IMR-90 (cell line): ENCODE measurements at regions not wholly inside any gene's neighbourhood (a gene's known extent, or its start where the extent isn't known, plus 50 kb on each side); places are given as distances from the start of the nearest gene placed in this dataset.

Experiments
- ATAC-seq: fragments of 200-7000 bp; cut with Tn5 transposase; 2 replicates; pipeline ENCODE4 v1.9.1; 2020; ENCODE audit warnings: low read depth, mild to moderate bottlenecking, moderate library complexity
- BruUV-seq: library from RNA; stranded (reverse); fragments of 400-500 nt; replicated peaks from 2 replicates; lab custom pipeline; 2021; lab: Mats Ljungman, UMichigan
- CTCF ChIA-PET: fragments of 300-600 bp; formaldehyde crosslinking; extraction: SDS; loops from one replicate; lab custom pipeline; 2021; ENCODE audit warnings: antibody characterized with exemption; lab: Yijun Ruan, JAX
- POLR2A ChIA-PET: fragments of 300-600 bp; sonication (Branson Sonifier 250); formaldehyde crosslinking; loops from one replicate; lab custom pipeline; 2022; ENCODE audit warnings: antibody characterized with exemption; ENCODE audit not compliant: unreplicated experiment; lab: Charles Lee
- DNase-seq: peaks from one replicate; pipeline ENCODE4 v3.0.0; 2013
- H2AFZ ChIP-seq: replicated peaks from 2 replicates; pipeline ENCODE3; 2013; ENCODE audit warnings: low read length, mild to moderate bottlenecking; ENCODE audit not compliant: poor library complexity
- H2AK5ac ChIP-seq: 2 replicates; pipeline ENCODE4 v1.6.1; 2013; ENCODE audit warnings: low read depth, low read length, inconsistent platforms
- H2AK9ac ChIP-seq: replicated peaks from 2 replicates; pipeline ENCODE3; 2013; ENCODE audit warnings: mild to moderate bottlenecking, low read depth, low read length, moderate library complexity; ENCODE audit not compliant: poor library complexity
- H2BK120ac ChIP-seq: 2 replicates; pipeline ENCODE4 v1.6.1; 2013; ENCODE audit warnings: low read depth, low read length, inconsistent platforms
- H2BK15ac ChIP-seq: 3 replicates; pipeline ENCODE4 v1.6.1; 2013; ENCODE audit warnings: low read depth, low read length, inconsistent platforms
- H2BK20ac ChIP-seq: 2 replicates; pipeline ENCODE4 v1.6.1; 2013; ENCODE audit warnings: low read depth, mild to moderate bottlenecking, inconsistent platforms, low read length, moderate library complexity
- H2BK5ac ChIP-seq: 2 replicates; pipeline ENCODE4 v1.6.1; 2013; ENCODE audit warnings: mild to moderate bottlenecking, low read depth, low read length, inconsistent platforms; ENCODE audit not compliant: poor library complexity, severe bottlenecking
- H3K14ac ChIP-seq: replicated peaks from 2 replicates; pipeline ENCODE4 v1.6.1; 2013; ENCODE audit warnings: low read depth, low read length, inconsistent platforms
- H3K18ac ChIP-seq: 2 replicates; pipeline ENCODE4 v1.6.1; 2013; ENCODE audit warnings: low read depth, low read length, control low read depth
- H3K23ac ChIP-seq: 2 replicates; pipeline ENCODE4 v1.6.1; 2013; ENCODE audit warnings: low read depth, low read length, inconsistent platforms
- H3K27ac ChIP-seq: 2 replicates; pipeline ENCODE4 v1.5.1; 2013; ENCODE audit warnings: mild to moderate bottlenecking, control low read depth, low read length; ENCODE audit not compliant: insufficient read depth
- H3K27me3 ChIP-seq: 2 replicates; pipeline ENCODE4 v1.6.1; 2013; ENCODE audit warnings: low read length; ENCODE audit not compliant: control insufficient read depth, insufficient read depth
- H3K36me3 ChIP-seq: 2 replicates; pipeline ENCODE4 v1.6.1; 2013; ENCODE audit warnings: low read length, mixed read lengths; ENCODE audit not compliant: control insufficient read depth, insufficient read depth
- H3K4ac ChIP-seq: 2 replicates; pipeline ENCODE4 v1.6.1; 2013; ENCODE audit warnings: low read depth, low read length, inconsistent platforms
- H3K4me1 ChIP-seq: 2 replicates; pipeline ENCODE4 v1.6.1; 2013; ENCODE audit warnings: low read length, mixed read lengths; ENCODE audit not compliant: control insufficient read depth, insufficient read depth
- H3K4me2 ChIP-seq: 2 replicates; pipeline ENCODE4 v1.6.1; 2013; ENCODE audit warnings: low read depth, mild to moderate bottlenecking, control low read depth, low read length, moderate library complexity
- H3K4me3 ChIP-seq: 2 replicates; pipeline ENCODE4 v1.5.1; 2013; ENCODE audit warnings: low read depth, mild to moderate bottlenecking, control low read depth, low read length, moderate library complexity; ENCODE audit not compliant: insufficient read depth
- H3K56ac ChIP-seq: 2 replicates; pipeline ENCODE4 v1.6.1; 2013; ENCODE audit warnings: low read length, inconsistent platforms; ENCODE audit not compliant: insufficient read depth; ENCODE audit errors: extremely low read depth
- H3K79me1 ChIP-seq, 2 experiments: 2 replicates each; pipeline ENCODE4 v1.6.1; 2013; ENCODE audit warnings: low read length in 2 of 2, inconsistent platforms in 1 of 2, low read depth in 1 of 2
- H3K9ac ChIP-seq: 2 replicates; pipeline ENCODE4 v1.6.1; 2013; ENCODE audit warnings: low read depth, low read length, control low read depth
- H3K9me1 ChIP-seq: 2 replicates; pipeline ENCODE4 v1.6.1; 2013; ENCODE audit warnings: low read length, inconsistent platforms; ENCODE audit not compliant: insufficient read depth
- H3K9me3 ChIP-seq: 2 replicates; pipeline ENCODE4 v1.6.1; 2013; ENCODE audit warnings: low read length; ENCODE audit not compliant: control insufficient read depth, insufficient read depth
- H4K20me1 ChIP-seq: 2 replicates; pipeline ENCODE4 v1.6.1; 2013; ENCODE audit warnings: low read length, inconsistent platforms; ENCODE audit not compliant: insufficient read depth
- H4K5ac ChIP-seq: 2 replicates; pipeline ENCODE4 v1.6.1; 2013; ENCODE audit warnings: mild to moderate bottlenecking, low read depth, low read length, control low read depth
- H4K8ac ChIP-seq, 2 experiments: 2 replicates each; pipeline ENCODE4 v1.6.1; 2013; ENCODE audit warnings: low read depth in 2 of 2, low read length in 2 of 2, control low read depth in 1 of 2, inconsistent platforms in 1 of 2
- H4K91ac ChIP-seq: 2 replicates; pipeline ENCODE4 v1.6.1; 2013; ENCODE audit warnings: low read depth, low read length, inconsistent platforms; ENCODE audit not compliant: insufficient read depth
- FOS ChIP-seq: fragments of 150-350 bp; IDR thresholded peaks from 2 replicates; pipeline ENCODE4 v1.6.1; 2016; ENCODE audit warnings: low read depth, low read length
- RAD21 ChIP-seq: IDR thresholded peaks from 2 replicates; pipeline ENCODE4 v1.6.1; 2012; ENCODE audit warnings: low read length, improper control_type of control experiment
- RCOR1 ChIP-seq: IDR thresholded peaks from 2 replicates; pipeline ENCODE4 v1.6.1; 2012; ENCODE audit warnings: mild to moderate bottlenecking, low read length, improper control_type of control experiment; ENCODE audit not compliant: insufficient replicate concordance
- WGBS, 2 experiments: methylation state at CpG; one replicate each; pipeline versions ENCODE4 v1.1.5 to v1.1.7; 2013; ENCODE audit warnings: missing lambda C conversion rate in 2 of 2; ENCODE audit not compliant: insufficient read length in 1 of 2; ENCODE audit errors: extremely low coverage in 2 of 2; 5-methylcytosine and 5-hydroxymethylcytosine counted together
- dilution Hi-C: fragments of 300-500 bp; cut with HindIII; formaldehyde crosslinking; loops from one replicate; pipeline ENCODE4 v1.14.3; 2018; ENCODE audit warnings: low sequenced_read_pairs; ENCODE audit not compliant: unreplicated experiment
- in situ Hi-C: fragments of 300-500 bp; cut with MboI; formaldehyde crosslinking; loops from 3 replicates; pipeline ENCODE4 v1.14.3; 2019; ENCODE audit warnings: low sequenced_read_pairs, inconsistent platforms, mixed read lengths
- intact Hi-C: fragments of 100-400 bp; cut with micrococcal nuclease; formaldehyde crosslinking; loops from 2 replicates; pipeline ENCODE4 v1.10.0; 2022

- intact Hi-C loops = no loop called here
- ChIA-PET CTCF (interaction anchor here (0.6 to 1.2 kb wide), 2 partner anchors 36 to 234 kb away, joined by 3 read pairs; no protein-coding TSS in a partner anchor), POLR2A (no interaction called here)
- Histone ChIP-seq H3K4me2 (no peak overlapping the region), H4K20me1 (no peaks in the 10 kb centered on the region), H3K27ac (no peak overlapping the region), H2BK20ac (no peak overlapping the region), H3K9me1 (no peaks in the 10 kb centered on the region), H4K91ac (no peak overlapping the region), H3K27me3 (peaks cover 13% of the 10 kb centered on the region), H3K23ac (no peak overlapping the region), H3K14ac (no peak overlapping the region), H3K9me3 (no peaks in the 10 kb centered on the region), H3K9ac (no peak overlapping the region), H3K4me3 (no peak overlapping the region), H2AK5ac (no peak overlapping the region), H3K36me3 (no peaks in the 10 kb centered on the region), H2BK15ac (no peak overlapping the region), H4K8ac (no peak overlapping the region), H3K4ac (no peak overlapping the region), H2AK9ac (no peak overlapping the region), H3K4me1 (no peaks in the 10 kb centered on the region), H2BK5ac (no peak overlapping the region), H2BK120ac (no peak overlapping the region), H2AFZ (no peak overlapping the region), H3K79me1 (no peaks in the 10 kb centered on the region), H4K5ac (no peak overlapping the region), H3K56ac (no peak overlapping the region), H3K18ac (no peak overlapping the region)
- 100% methylated on average over 1 of the region's 1 CpG; no CpG with 5 or more reads in 1 of the 2 experiments for WGBS, 2 experiments
- BruUV-seq = no TSS peak
- in situ Hi-C loops = no loop called here
- ATAC-seq (no peak), DNase-seq (no peak)
- TF ChIP-seq FOS (no peak), RCOR1 (no peak), RAD21 (no peak)
- dilution Hi-C loops = no loop called here
Measured at GRCh38 chr3:193933451-193933850, 202.5 kb upstream of the HES1 start.
